K562 (cell line): ENCODE measurements at regions not wholly inside any gene's neighbourhood (a gene's known extent, or its start where the extent isn't known, plus 50 kb on each side); places are given as distances from the start of the nearest gene placed in this dataset.

Source experiments
- ASH1L ChIP-seq: fragments of 450-650 bp; IDR thresholded peaks from 2 replicates; pipeline ENCODE4 v1.6.1; 2018; ENCODE audit warnings: borderline replicate concordance, mild to moderate bottlenecking, low read depth; ENCODE audit not compliant: partially characterized antibody
- ELK3 ChIP-seq: fragments of 450-650 bp; formaldehyde crosslinking; IDR thresholded peaks from 2 replicates; pipeline ENCODE4 v1.4.0; 2020; ENCODE audit warnings: mild to moderate bottlenecking
- FUS ChIP-seq: fragments of 200-400 bp; formaldehyde crosslinking; optimal IDR thresholded peaks from 2 replicates; pipeline ENCODE3; 2017; ENCODE audit warnings: low read depth, low read length
- KDM5B ChIP-seq: fragments of 200-600 bp; sonication (generic); IDR thresholded peaks from 2 replicates; pipeline ENCODE4 v1.6.1; 2012; ENCODE audit warnings: low read depth, mild to moderate bottlenecking, moderate library complexity, low read length, control low read depth, inconsistent platforms; ENCODE audit not compliant: insufficient replicate concordance
- NR2F6 ChIP-seq: fragments of 450-650 bp; formaldehyde crosslinking; IDR thresholded peaks from 2 replicates; pipeline ENCODE4 v1.4.0; 2020; ENCODE audit warnings: mild to moderate bottlenecking
- PTBP1 ChIP-seq: fragments of 200-400 bp; formaldehyde crosslinking; IDR thresholded peaks from 2 replicates; pipeline ENCODE4 v1.6.1; 2017; ENCODE audit warnings: low read depth, low read length
- REST ChIP-seq, 2 experiments: fragments of 450-650 bp; formaldehyde crosslinking in 1 of 2; IDR thresholded peaks; 2 replicates each; pipeline versions ENCODE4 v1.4.0 to v1.6.1; 2014 to 2020; ENCODE audit warnings: mild to moderate bottlenecking in 2 of 2, borderline replicate concordance in 1 of 2, low read depth in 1 of 2
- RUNX1 ChIP-seq: sonication (generic); IDR thresholded peaks from 2 replicates; pipeline ENCODE4 v1.6.1; 2016; ENCODE audit warnings: antibody characterized with exemption, low read depth
- SIN3B ChIP-seq: fragments of 450-650 bp; IDR thresholded peaks from 2 replicates; pipeline ENCODE4 v1.6.1; 2017; ENCODE audit warnings: low read depth, mild to moderate bottlenecking, moderate library complexity
- TCF15 ChIP-seq: fragments of 250-450 bp; sonication (Bioruptor Pico); IDR thresholded peaks from 2 replicates; pipeline ENCODE4 v1.8.0; 2022; ENCODE audit warnings: moderate library complexity, mild to moderate bottlenecking, inconsistent platforms
- ZFX ChIP-seq: sonication (generic); formaldehyde crosslinking; IDR thresholded peaks from 2 replicates; pipeline ENCODE4 v1.8.0; 2022; ENCODE audit warnings: mild to moderate bottlenecking, missing genetic modification reagents, moderate library complexity

GRCh38 chr21:17461014-17461413, 51.8 kb upstream of the CXADR start (continued):
- TF ChIP-seq TCF15 (CRISPR knock-in tag) (no peak), RUNX1 (no peak), ELK3 (CRISPR knock-in tag) (no peak), SIN3B (no peak), ZFX (CRISPR knock-in tag) (no peak), PTBP1 (no peak), FUS (no peak), REST (IDR thresholded peaks at IDR 0.05; ENCODE audit: borderline replicate concordance) (no peak), REST (CRISPR knock-in tag; IDR thresholded peaks at IDR 0.05; ENCODE audit: low read depth) (no peak), KDM5B (no peak), NR2F6 (no peak), ASH1L (no peak)
- TF ChIP-seq, all 486 proteins: peak for 0
